GM19468 (cell line): ENCODE measurements at regions not wholly inside any gene's neighbourhood (a gene's known extent, or its start where the extent isn't known, plus 50 kb on each side); places are given as distances from the start of the nearest gene placed in this dataset.
"Not testable (repeated sequence)": the region's sequence is repeated elsewhere in the genome, so short reads cannot be mapped to it uniquely, and the experiment has no call there.

Experiments
- ATAC-seq: cut with Tn5 transposase; IDR thresholded peaks from one replicate; pipeline ENCODE4 v1.9.1; 2021; ENCODE audit warnings: mild to moderate bottlenecking, moderate library complexity, moderate number of reproducible peaks; ENCODE audit not compliant: unreplicated experiment; ENCODE audit errors: extremely low read depth

- not testable (repeated sequence) for ATAC-seq
Observed at GRCh38 chr1:234816186-234816851, 206.3 kb upstream of the IRF2BP2 start.

GRCh38 chr1:234815295-234815815 is 205.4 kb upstream of the IRF2BP2 start:
- not testable (repeated sequence) for ATAC-seq

- ATAC-seq, result not testable (repeated sequence)
Observed at GRCh38 chr1:234814235-234814634, 204.3 kb upstream of the IRF2BP2 start.

- not testable (repeated sequence) for ATAC-seq
Observed at GRCh38 chr1:234811824-234812223, 201.8 kb upstream of the IRF2BP2 start.

- ATAC-seq, result not testable (repeated sequence)
Observed at GRCh38 chr1:234810726-234811125, 200.7 kb upstream of the IRF2BP2 start.

GRCh38 chr1:234809854-234810245 is 199.9 kb upstream of the IRF2BP2 start:
- ATAC-seq, result not testable (repeated sequence)

GRCh38 chr1:234808943-234809853 is 199.2 kb upstream of the IRF2BP2 start:
- ATAC-seq, result not testable (repeated sequence)

GRCh38 chr1:234808459-234808858 is 198.5 kb upstream of the IRF2BP2 start:
- ATAC-seq, result not testable (repeated sequence)

GRCh38 chr1:234807705-234808104 is 197.7 kb upstream of the IRF2BP2 start:
- not testable (repeated sequence) for ATAC-seq

GRCh38 chr1:234802586-234802985 is 192.6 kb upstream of the IRF2BP2 start:
- ATAC-seq, result not testable (repeated sequence)

- not testable (repeated sequence) for ATAC-seq
Observed at GRCh38 chr1:234801636-234802035, 191.7 kb upstream of the IRF2BP2 start.

- not testable (repeated sequence) for ATAC-seq
Observed at GRCh38 chr1:234801147-234801546, 191.2 kb upstream of the IRF2BP2 start.

GRCh38 chr1:234800563-234800962 is 190.6 kb upstream of the IRF2BP2 start:
- not testable (repeated sequence) for ATAC-seq

GRCh38 chr1:234799021-234799689 is 189.2 kb upstream of the IRF2BP2 start:
- not testable (repeated sequence) for ATAC-seq

- not testable (repeated sequence) for ATAC-seq
Observed at GRCh38 chr1:234797216-234797615, 187.2 kb upstream of the IRF2BP2 start.

GRCh38 chr1:234796438-234796792 is 186.4 kb upstream of the IRF2BP2 start:
- not testable (repeated sequence) for ATAC-seq

GRCh38 chr1:234795711-234796437 is 185.9 kb upstream of the IRF2BP2 start:
- not testable (repeated sequence) for ATAC-seq

- not testable (repeated sequence) for ATAC-seq
Observed at GRCh38 chr1:234795007-234795406, 185.0 kb upstream of the IRF2BP2 start.

GRCh38 chr1:234794452-234794851 is 184.5 kb upstream of the IRF2BP2 start:
- ATAC-seq, result not testable (repeated sequence)

GRCh38 chr1:234793924-234794323 is 183.9 kb upstream of the IRF2BP2 start:
- ATAC-seq, result not testable (repeated sequence)
